GM18870 (cell line): ENCODE measurements at regions not wholly inside any gene's neighbourhood (a gene's known extent, or its start where the extent isn't known, plus 50 kb on each side); places are given as distances from the start of the nearest gene placed in this dataset.
"Not testable (repeated sequence)": the region's sequence is repeated elsewhere in the genome, so short reads cannot be mapped to it uniquely, and the experiment has no call there.

ENCODE experiments used
- ATAC-seq: cut with Tn5 transposase; IDR thresholded peaks from one replicate; pipeline ENCODE4 v1.9.1; 2021; ENCODE audit warnings: moderate library complexity; ENCODE audit not compliant: unreplicated experiment

DNA sequence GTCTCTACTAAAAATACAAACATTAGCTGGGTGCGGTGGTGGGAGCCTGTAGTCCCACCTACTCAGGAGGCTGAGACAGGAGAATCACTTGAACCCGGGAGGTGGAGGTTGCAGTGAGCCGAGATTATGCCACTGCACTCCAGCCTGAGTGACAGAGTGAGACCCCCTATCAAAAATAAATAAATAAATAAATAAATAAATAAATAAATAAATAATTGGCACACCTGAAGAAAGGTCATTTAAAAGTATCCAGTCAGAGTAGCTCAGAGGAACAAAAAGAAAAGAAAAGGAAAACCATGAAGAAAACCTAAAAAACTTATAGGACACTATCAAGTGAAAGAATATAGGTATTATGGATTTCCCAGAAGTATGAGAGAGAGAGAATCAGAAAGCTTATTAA is 330.1 kb upstream of the AR start:
- not testable (repeated sequence) for ATAC-seq

DNA sequence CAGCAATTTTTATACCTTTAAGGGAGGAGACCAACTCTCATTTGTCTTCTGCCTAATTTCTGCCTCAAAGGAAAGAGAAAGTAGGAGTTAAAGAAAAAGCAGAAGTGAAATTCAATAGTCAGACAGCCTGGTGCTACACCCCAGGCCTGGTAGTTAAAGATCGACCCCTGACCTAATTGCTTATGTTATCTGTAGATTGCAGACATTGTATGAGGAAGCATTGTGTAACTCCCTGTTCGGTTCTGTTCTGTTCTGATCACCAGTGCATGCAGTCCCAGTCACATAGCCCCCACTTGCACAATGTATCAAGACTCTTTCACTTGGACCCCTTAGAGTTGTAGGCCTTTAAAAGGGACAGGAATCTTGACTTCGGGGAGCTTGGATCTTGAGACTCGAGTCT is 335.9 kb upstream of the AR start:
- ATAC-seq = no peak

DNA sequence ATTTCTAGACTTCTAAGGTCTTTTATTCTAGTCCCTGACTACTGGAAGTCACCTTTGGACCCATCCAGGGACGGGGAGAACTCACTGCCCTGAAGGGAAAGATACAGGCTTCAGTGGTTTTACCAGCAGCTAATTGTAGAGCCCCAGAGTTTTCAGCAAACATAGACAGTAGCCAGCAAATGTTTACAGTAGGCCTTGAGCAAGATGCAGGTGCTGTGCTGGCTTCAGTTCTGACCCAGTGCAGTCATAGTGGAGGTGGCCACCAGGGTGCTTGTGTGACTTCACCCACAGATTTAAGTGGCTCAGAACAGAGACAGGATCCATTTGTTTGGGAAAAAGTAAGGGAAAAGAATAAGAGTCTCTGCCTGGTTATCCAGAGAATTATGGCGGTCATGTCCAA is 384.4 kb upstream of the AR start:
- no peak for ATAC-seq

DNA sequence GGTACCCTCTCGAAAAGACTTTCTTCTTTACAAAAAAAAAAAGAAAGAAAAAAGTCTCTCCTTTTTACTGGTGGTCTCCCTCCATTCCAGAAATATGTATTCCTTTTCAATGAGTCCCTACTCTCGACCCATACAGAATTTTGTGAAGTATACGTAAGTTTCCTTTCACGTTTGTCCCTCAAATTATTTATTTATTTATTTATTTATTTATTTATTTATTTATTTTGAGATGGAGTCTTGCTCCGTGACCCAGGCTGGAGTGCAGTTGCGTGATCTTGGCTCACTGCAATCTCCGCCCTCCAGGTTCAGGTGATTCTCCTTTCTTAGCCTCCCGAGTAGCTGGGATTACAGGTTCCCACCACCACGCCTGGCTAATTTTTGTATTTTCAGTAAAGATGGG is 429.2 kb upstream of the AR start:
- no peak for ATAC-seq

DNA sequence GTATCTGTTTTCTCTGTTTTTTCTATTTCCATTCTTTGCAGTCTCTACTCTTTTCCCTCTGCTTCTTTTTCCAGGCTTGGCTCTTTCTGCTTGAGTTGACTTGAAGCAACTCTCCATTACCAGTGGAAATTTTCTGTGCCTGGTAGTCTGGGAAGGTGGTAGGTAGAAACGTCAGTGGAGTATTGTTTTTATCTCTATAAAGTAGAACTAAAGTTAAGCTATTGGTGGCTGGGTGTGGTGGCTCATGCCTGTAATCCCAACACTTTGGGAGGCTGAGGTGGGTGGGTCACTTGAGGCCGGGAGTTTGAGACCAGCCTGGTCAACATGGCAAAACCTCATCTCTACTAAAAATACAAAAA is 438.1 kb upstream of the AR start:
- ATAC-seq = no peak

DNA sequence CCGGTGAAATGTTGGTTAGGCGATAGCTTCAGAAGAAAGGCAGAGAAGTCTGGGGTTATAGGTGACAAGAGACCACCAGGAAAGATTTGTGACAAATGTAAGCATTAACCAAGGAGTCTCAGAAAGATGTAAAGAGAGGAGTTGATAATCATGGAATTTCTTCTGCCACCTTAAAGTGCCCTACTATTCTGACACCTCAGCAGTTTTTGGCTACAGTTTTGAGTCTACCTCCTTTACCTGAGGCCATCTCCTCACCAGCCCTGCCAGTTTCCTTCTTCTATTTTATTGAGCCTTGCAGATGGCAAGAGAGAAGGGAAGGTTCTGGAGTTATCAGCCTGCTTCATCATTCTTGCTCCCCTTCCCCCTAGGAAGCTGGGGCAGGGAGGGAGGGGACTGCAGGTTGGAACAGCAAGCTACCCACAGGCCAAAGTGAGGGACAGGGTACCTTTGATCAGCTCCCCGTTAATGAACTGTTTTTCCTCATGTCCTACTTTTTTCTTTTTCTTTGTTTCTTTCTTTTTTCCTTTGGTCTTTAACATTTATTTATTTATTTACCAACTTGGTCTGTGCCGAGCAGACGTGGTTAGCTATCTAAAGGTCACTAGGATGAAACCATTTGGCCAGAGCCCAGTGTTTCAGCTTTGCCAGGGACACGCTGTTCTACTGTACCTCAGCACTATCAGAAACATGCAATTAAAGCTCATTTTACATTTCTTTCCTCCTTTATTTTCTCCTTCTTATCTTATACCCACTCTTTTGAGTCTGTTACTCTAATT is 438.7 kb upstream of the AR start:
- no peak for ATAC-seq

DNA sequence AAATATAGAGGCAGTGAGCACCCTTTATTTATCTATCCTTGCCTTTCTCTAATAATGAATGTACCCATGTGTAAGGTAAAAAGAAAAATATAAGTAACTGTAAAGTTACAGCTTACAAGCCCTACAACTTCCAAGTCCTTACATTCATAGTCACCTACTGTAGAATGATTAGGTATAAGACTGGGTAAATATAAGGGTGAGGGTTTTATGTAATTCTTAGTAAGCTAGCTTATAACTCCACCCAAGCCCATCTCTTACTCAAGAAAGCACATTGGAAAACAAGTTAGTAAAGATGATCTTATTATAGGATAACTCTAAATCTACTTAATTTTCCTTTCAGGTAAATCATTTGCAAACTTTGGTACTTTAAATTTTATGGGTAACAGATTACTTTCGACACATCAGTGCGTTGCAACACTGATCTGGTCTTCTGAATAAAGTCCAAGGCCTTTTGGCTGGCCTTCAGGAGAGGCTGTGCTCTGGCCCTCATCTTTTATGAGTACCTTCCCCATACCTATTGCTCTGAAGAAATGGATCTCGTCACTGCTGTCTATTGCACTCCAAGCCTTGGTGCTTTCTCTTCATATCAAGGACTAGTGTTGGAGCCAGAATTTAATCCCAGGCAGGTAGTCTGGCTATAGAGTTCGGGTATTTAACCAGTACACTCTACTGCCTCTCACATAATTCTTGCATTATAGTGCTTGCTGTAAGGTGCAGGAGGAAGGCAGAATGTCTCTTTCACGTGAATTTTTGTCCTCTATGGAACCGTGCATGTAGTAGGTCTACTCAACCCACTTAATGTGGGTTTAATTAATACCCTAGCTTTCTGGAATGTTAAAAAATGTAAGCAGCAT is 443.6 kb upstream of the AR start:
- ATAC-seq = no peak

DNA sequence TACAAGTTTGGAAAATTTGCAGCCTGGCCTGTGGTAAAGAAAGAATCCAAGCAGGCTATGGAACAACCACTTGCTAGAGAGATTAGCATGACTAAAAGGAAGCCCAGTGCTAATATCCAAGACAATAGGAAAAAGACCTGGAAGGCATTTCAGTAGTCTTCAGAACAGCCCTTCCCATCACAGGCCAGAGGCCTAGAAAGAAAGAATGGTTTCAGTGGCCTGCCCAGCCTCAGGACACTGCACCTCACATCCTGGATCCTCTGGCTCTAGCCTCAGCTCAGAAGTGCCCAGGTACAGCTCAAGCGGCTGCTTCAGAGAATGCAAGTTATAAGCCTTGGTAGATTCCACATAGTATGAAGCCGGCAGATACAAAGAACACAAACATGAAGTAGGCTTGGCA is 449.8 kb upstream of the AR start:
- no peak for ATAC-seq

DNA sequence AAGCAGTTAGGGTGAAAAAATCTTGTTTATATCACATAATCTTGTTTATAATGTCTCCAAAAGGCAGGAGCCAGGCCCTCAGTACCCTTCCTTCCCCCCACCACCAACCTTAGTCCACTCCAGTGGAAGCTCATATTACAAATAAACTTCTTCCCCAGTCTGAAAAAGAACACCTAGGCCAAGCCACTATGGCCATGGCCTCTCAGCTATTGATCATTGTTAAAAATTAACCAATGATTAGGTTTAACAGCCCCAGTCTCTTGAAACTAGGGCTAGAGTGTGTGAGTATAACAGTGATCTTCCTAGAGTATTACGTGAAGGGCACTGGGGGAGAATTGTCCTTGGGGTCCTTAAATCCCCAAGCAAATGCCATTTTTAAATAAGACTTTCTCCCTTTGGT is 411.9 kb upstream of the EDA2R start:
- no peak for ATAC-seq

DNA sequence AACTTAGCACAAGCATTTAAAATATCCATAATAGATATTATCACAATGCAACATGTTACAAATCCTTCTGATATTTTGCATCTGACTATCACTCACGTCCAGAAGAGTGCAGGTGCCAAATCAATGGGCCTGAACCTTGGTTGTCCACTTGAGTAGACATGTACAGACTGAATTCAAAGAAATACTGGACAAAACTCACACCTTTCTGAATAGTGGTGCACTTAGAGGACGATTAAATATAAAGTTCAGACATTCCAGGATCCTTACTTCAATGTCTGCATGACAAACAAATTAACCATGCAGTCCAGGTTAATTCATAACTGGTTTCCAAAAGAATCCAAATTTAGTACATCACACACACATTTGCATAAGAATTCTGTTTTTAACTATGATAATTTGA is 406.0 kb upstream of the EDA2R start:
- ATAC-seq = no peak

DNA sequence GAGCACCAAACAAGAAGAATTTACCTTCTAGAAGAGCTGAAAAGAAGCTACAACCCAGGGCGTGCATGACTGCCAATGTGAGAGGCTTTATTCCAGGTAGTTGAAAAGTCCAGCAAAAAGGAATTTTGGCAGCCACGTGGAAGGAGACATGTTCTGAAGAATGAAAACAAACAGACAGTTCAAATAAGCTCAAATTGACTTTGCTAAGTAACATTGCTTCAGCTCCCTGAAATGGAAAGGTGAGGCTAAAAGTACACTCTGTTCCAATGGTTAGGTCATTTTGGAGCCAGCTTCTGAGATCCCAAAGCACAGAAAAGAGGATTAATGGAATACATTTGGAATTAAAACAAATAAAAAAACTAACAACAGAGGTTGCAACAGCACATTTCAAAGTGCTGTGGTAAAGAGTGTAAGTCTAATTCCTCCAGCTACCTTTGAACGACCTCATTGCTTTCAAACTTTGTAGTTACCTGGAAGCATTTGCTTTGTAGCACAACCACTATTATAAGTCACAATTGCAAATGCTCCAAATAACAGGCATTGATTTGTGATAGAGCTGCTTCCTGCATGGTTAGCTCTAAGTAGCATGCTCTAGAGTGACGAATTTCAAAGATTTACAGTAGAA is 405.3 kb upstream of the EDA2R start:
- no peak for ATAC-seq

DNA sequence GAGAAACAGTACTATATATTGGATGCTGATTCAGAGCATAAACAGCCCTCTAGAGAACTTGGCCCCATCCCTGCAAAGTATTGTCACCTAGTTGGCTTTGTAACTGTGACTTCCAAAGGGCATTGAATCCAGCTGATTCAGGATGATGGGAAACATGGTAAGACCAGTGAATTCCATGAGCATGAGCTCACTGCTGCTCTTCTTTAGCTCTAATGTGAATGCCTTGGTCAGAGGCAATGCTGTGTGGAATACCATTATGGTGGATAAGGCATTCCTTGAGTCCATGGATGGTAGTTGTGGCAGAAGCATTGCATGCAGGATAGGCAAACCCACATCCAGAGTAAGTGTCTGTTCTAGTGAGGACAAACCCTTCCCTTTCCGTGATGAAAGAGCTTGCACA is 365.6 kb upstream of the EDA2R start:
- ATAC-seq = no peak

DNA sequence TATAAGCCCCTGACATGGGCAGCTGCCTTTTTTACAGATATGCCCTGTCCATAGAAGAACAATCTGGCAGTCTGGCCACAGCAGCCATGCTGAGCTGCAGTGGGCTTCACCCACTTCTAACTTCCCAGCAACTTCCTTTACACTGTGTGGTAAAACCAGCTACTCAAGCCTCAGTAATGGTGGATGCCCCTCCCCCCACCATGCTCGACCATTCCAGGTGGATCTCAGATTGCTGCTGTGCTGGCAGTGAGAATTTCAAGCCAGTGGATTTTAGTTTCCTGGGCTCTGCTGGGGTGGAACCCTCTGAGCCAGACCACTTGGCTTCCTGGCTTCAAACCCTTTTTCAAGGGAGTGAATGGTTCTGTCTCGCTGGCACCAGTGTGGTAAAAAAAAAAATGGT is 355.9 kb upstream of the EDA2R start:
- ATAC-seq = no peak

DNA sequence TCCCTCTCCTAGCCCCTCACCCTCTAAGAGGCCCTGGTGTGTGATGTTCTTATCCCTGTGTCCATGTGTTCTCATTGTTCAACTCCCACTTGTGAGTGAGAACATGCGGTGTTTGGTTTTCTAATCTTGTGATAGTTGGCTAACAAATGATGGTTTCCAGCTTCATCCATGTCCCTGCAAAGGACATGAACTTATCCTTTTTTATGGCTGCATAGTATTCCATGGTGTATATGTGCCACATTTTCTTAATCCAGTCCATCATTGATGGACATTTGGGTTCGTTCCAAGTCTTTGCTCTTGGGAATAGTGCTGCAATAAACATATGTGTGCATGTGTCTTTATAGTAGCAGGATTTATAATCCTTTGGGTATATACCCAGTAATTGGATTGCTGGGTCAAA is 353.2 kb upstream of the EDA2R start:
- ATAC-seq = not testable (repeated sequence)

DNA sequence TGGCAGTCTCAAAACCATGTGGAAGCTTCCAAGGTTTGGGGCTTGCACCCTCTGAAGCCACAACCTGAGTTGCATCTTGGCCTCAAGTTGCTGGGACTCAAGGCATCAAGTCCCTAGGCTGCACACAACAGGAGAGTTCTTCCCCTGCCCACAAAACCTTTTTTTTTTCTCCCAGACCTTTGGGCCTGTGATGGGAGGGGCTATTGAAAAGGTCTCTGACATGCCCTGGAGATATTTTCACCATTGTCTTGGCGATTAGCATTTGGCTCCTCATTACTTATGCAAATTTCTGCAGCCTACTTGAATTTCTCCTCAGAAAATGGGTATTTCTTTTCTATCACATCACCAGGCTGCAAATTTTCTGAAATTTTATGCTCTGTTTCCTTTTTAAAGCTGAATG is 349.5 kb upstream of the EDA2R start:
- no peak for ATAC-seq

DNA sequence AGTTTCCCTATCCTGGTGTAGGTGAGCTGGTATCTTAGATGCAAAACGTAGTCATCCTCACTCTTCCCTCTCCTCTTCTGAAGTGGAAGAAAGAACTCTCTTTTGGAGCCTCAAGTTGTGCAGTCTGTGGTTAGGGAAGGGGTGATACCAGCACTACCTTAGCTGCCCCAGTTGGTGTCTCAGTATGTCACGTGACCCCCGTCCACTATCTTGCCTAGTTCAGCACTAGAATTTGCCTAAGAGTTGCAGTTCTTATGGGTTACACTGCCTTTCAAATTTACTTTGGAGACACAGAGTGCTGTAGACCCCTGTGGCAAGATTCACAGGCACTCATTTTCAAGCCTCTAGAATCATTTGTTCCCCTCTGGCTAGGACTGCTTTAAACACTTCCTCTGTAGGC is 322.8 kb upstream of the EDA2R start:
- no peak for ATAC-seq

DNA sequence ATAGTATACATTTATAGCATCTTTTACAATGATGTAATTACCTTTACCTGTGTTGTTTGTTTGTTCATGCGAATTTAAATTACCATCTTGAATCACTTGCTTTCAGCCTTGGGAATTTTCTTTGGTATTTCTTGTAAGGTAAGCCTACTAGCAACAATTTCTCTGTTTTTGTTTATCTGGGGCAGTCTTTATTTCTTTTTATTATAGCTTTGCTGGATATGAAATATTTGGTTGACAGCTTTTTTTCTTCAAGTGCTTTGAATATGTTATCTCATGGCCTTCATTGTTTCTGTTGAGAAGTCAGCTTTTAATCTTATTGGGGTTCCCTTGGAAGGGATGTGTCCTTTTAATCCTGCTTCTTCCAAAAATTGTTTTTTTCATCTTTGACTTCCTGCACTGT is 292.8 kb upstream of the EDA2R start:
- ATAC-seq = no peak

DNA sequence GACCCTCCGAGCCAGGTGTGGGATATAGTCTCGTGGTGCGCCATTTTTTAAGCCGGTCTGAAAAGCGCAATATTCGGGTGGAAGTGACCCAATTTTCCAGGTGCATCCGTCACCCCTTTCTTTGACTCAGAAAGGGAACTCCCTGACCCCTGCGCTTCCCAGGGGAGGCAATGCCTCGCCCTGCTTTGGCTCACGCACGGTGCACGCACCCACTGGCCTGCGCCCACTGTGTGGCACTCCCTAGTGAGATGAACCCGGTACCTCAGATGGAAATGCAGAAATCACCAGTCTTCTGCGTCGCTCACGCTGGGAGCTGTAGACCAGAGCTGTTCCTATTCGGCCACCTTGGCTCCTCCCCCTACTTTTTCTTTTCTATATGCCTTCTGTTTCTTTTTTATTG is 291.6 kb upstream of the EDA2R start:
- ATAC-seq = not testable (repeated sequence)

DNA sequence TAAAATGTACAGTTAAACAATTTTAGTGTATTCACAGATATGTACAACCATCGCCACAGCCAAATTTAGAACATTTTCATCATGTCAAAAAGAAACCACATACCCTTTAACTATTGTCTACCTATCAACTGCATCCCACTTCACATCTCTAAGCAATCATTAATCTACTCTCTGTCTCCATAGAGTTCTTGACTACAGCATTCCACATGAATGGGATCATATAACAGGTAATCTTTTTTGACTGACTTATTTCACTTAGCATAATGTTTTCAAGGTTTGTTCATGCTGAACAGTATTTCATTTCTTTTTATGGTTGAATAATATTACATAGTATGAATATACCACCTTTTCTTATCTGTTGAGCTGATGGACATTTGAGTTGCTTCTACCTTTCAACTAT is 281.4 kb upstream of the EDA2R start:
- ATAC-seq = no peak

DNA sequence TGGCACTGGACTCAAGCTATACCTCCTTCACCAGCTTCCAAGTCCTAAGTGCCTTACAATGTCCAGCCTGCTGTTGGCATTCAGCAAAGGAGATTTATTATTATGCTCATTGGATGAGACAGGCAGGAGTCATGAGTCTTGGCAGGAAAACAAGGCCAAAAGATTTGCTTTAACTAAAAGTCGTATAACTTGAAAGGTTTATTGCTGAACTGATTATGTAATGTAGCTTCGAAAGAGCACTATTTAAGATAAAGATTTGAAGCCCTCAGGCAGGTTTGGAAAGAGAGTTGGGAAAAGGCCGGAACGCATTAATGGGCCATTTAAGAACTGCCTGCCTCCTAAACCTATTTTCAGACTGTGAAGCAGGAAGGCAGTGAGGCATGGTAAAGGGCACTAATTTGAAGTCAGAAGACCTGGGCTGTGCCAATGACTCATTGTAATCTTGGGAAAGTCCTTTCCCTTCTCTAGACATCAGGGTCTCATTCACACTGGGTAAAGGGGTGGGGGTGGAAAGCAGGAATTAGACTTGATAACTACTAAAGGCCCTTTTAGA is 280.5 kb upstream of the EDA2R start:
- no peak for ATAC-seq

DNA sequence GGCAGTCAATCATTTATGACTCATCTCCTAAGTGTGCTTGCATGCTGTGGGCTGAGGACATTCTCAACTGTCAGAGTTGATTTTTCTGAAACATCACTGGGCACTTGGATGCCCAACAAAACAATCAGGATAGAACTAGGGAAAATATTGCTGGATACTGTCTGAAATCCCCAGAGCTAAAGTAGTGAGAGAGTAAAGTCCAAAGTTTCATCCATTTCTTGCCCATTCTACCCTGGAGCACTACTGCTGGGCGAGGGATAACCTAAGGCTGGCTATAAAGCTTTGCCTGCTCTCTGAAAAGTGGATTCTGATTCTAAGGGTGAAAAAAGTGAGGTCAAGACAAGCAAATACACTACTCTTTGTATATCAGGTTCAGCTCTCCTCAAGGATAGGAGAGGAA is 279.6 kb upstream of the EDA2R start:
- no peak for ATAC-seq

DNA sequence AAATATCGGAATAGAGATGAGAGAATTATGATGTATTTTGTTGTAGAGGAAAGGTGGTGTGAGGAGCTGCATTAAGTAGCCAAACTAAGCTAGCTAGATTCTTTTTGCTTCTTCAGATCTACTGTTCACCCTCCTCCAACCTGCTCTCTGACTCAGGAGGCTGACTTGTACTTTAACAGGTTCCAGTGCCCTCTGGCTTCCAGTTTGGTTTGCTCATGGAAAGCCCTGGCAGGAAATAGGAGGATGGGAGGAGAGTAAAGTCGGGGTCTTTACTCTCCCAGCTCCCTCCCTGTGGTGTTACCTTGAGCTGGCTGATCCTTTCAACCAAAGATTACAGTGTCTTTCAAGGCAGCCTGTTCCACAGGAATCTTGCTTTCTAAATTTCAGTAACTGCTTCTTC is 277.0 kb upstream of the EDA2R start:
- no peak for ATAC-seq
